ENCODE measurements at regions not wholly inside any gene's neighbourhood (a gene's known extent, or its start where the extent isn't known, plus 50 kb on each side); places are given as distances from the start of the nearest gene placed in this dataset.

- Mint-ChIP-seq H3K9me3 (no peaks in the 10 kb centered on the region; a peak in 1 of 5 replicates), H3K4me3 (no peak overlapping the region), H3K27me3 (ENCODE audit: low read depth) (no peaks in the 10 kb centered on the region), H3K27ac (no peak overlapping the region), H3K4me1 (peaks cover 5% of the 10 kb centered on the region in 2 experiments), H3K36me3 (ENCODE audit: insufficient read depth in 1 of 3, low read depth in 3 of 3) (no peaks in the 10 kb centered on the region)
- WGBS (ENCODE audit: extremely low coverage, insufficient read length, low lambda C conversion rate): no CpG with 5 or more reads among the region's 2 CpGs
- H3K14ac ChIP-seq (ENCODE audit: insufficient read depth, low read length): no peak overlapping the region
- H3K4me1 ChIP-seq (ENCODE audit: insufficient read depth, low read length): no peaks in the 10 kb centered on the region
- H4K20me1 ChIP-seq (ENCODE audit: control insufficient read depth, insufficient read depth, insufficient read length): no peaks in the 10 kb centered on the region
- H2BK12ac ChIP-seq (ENCODE audit: insufficient read length, low read depth, low read length): no peak overlapping the region
- H3K79me1 ChIP-seq (ENCODE audit: insufficient read depth, low read depth, low read length, poor library complexity, severe bottlenecking): no peaks in the 10 kb centered on the region
- H3K27ac ChIP-seq (ENCODE audit: insufficient read length, low read depth, low read length): no peak overlapping the region
- no peak overlapping the region for H3K4ac ChIP-seq (ENCODE audit: low read depth, low read length)
- no peak overlapping the region for H4K5ac ChIP-seq (ENCODE audit: insufficient read length, low read depth, low read length)
- no peaks in the 10 kb centered on the region for H3K9me3 ChIP-seq (ENCODE audit: control insufficient read depth, low read depth, low read length)
- no peak for DNase-seq
- H3K27me3 ChIP-seq (ENCODE audit: insufficient read depth, low read length): no peaks in the 10 kb centered on the region
- no peak overlapping the region for H3T11ph ChIP-seq (ENCODE audit: low read length)
- H3K56ac ChIP-seq (ENCODE audit: insufficient read length, low read depth, low read length): no peak overlapping the region
- H3K9ac ChIP-seq (ENCODE audit: extremely low read depth, insufficient read length, low read length): no peak overlapping the region
- no peak overlapping the region for H2BK20ac ChIP-seq (ENCODE audit: low read depth, low read length, poor library complexity, severe bottlenecking)
- no peaks in the 10 kb centered on the region; the same call in 1 of the 2 replicates for H3K79me2 ChIP-seq (ENCODE audit: insufficient read depth, low read length)
- no peak overlapping the region for H2AFZ ChIP-seq (ENCODE audit: low read length)
- no peak overlapping the region for H4K91ac ChIP-seq (ENCODE audit: insufficient read length, low read depth, low read length)
- H3K18ac ChIP-seq (ENCODE audit: insufficient read length, low read depth, low read length): no peak overlapping the region
- no peak overlapping the region for H4K8ac ChIP-seq (replicated peaks; ENCODE audit: insufficient read length, low read depth, low read length)
- no peak overlapping the region for H2BK15ac ChIP-seq (ENCODE audit: low read depth, low read length)
- H3K23me2 ChIP-seq (ENCODE audit: insufficient read length, low read depth, low read length, poor library complexity, severe bottlenecking): no peaks in the 10 kb centered on the region
- H2AK5ac ChIP-seq (ENCODE audit: insufficient read length, low read length): no peak overlapping the region
- no peak overlapping the region for H2BK120ac ChIP-seq (ENCODE audit: low read depth, low read length, poor library complexity, severe bottlenecking)
- no peak overlapping the region for H3K4me2 ChIP-seq (ENCODE audit: insufficient read depth, insufficient read length, low read length)
- no peak overlapping the region for H3K23ac ChIP-seq (ENCODE audit: insufficient read length, low read depth, low read length)
- no peak for TF ChIP-seq CTCF (conservative IDR thresholded peaks at IDR 0.05)
- H2BK5ac ChIP-seq (ENCODE audit: insufficient read length, low read length): no peak overlapping the region
Measured at GRCh38 chr5:38736089-38736488, 109.7 kb upstream of the OSMR start.

Measured in H9 (cell line).